ENCODE measurements at regions not wholly inside any gene's neighbourhood (a gene's known extent, or its start where the extent isn't known, plus 50 kb on each side); places are given as distances from the start of the nearest gene placed in this dataset.

GRCh38 chr12:58148976-58149375 lies 207.6 kb downstream of the ATP23 start:
- TF ChIP-seq CTCF (conservative IDR thresholded peaks at IDR 0.05; ENCODE audit: low read depth, low read length) (no peak), RAD21 (IDR thresholded peaks at IDR 0.05; ENCODE audit: low read length) (no peak)
